Keratinocyte (primary cell): ENCODE measurements at regions not wholly inside any gene's neighbourhood (a gene's known extent, or its start where the extent isn't known, plus 50 kb on each side); places are given as distances from the start of the nearest gene placed in this dataset.

Experiments used
- DNase-seq: peaks from one replicate; pipeline ENCODE4 v3.0.0-alpha.2; 2011; ENCODE audit warnings: low read depth, missing footprints, low spot score
- FAIRE-seq: peaks from 2 replicates; lab custom pipeline; 2011; peaks lifted over from hg19 to GRCh38; lab: Jason Lieb, UNC
- H2AFZ ChIP-seq: 2 replicates; pipeline ENCODE4 v1.6.0; 2012; ENCODE audit warnings: low read length, control low read depth, inconsistent platforms; ENCODE audit not compliant: control insufficient read depth
- H3K27ac ChIP-seq: 2 replicates; pipeline ENCODE4 v1.5.1; 2011; ENCODE audit warnings: low read length; ENCODE audit not compliant: control insufficient read depth, insufficient read depth
- H3K27me3 ChIP-seq: 3 replicates; pipeline ENCODE4 v1.6.0; 2011; ENCODE audit warnings: low read length; ENCODE audit not compliant: control insufficient read depth, insufficient read depth; ENCODE audit errors: extremely low read depth
- H3K36me3 ChIP-seq, 2 experiments: 2 replicates in 1 of 2; 3 replicates in 1 of 2; pipeline ENCODE4 v1.5.1; 2011; ENCODE audit warnings: low read length in 2 of 2, mild to moderate bottlenecking in 1 of 2; ENCODE audit not compliant: control insufficient read depth in 2 of 2, insufficient read depth in 2 of 2; ENCODE audit errors: extremely low read depth in 1 of 2
- H3K4me1 ChIP-seq: 3 replicates; pipeline ENCODE4 v1.5.1; 2011; ENCODE audit warnings: low read length; ENCODE audit not compliant: control insufficient read depth, insufficient read depth; ENCODE audit errors: extremely low read depth
- H3K4me2 ChIP-seq: 3 replicates; pipeline ENCODE4 v1.6.0; 2011; ENCODE audit warnings: low read depth, low read length; ENCODE audit not compliant: control insufficient read depth, insufficient read depth; ENCODE audit errors: extremely low read depth
- H3K4me3 ChIP-seq, 3 experiments: fragments of 200-600 bp in 1 of 3; sonication (generic) in 1 of 3; 2 replicates in 2 of 3; 3 replicates in 1 of 3; pipeline ENCODE4 v1.5.1; 2011 to 2016; ENCODE audit warnings: low read length in 3 of 3, mild to moderate bottlenecking in 3 of 3, control low read depth in 2 of 3, inconsistent platforms in 1 of 3, low read depth in 1 of 3, mixed read lengths in 1 of 3, mixed run types in 1 of 3, moderate library complexity in 1 of 3; ENCODE audit not compliant: control insufficient read depth in 2 of 3, insufficient read depth in 2 of 3; ENCODE audit errors: extremely low read depth in 1 of 3
- H3K79me2 ChIP-seq: 2 replicates; pipeline ENCODE4 v1.6.0; 2012; ENCODE audit warnings: low read length; ENCODE audit not compliant: control insufficient read depth, insufficient read depth
- H3K9ac ChIP-seq: 3 replicates; pipeline ENCODE4 v1.6.0; 2011; ENCODE audit warnings: low read length; ENCODE audit not compliant: control insufficient read depth, insufficient read depth; ENCODE audit errors: extremely low read depth
- H3K9me1 ChIP-seq: 3 replicates; pipeline ENCODE4 v1.6.0; 2011; ENCODE audit warnings: low read length; ENCODE audit not compliant: control insufficient read depth, insufficient read depth; ENCODE audit errors: extremely low read depth
- H3K9me3 ChIP-seq: 2 replicates; pipeline ENCODE4 v1.5.1; 2012; ENCODE audit warnings: low read depth, low read length; ENCODE audit not compliant: control insufficient read depth
- H4K20me1 ChIP-seq: 3 replicates; pipeline ENCODE4 v1.6.0; 2011; ENCODE audit warnings: low read length; ENCODE audit not compliant: control insufficient read depth, insufficient read depth; ENCODE audit errors: extremely low read depth
- EZH2 ChIP-seq: IDR thresholded peaks from one replicate; pipeline ENCODE4 v1.6.1; 2012; ENCODE audit warnings: inconsistent platforms, mild to moderate bottlenecking, low read length, moderate library complexity
- dilution Hi-C: fragments of 300-500 bp; cut with MboI; formaldehyde crosslinking; loops from one replicate; pipeline ENCODE4 v1.7.0; 2020; ENCODE audit warnings: low sequenced_read_pairs; ENCODE audit not compliant: extremely low pct_ligation_motif_present
- TF ChIP-seq, protein P1 (sequence below), 3 experiments: IDR thresholded peaks in 1 of 3; conservative IDR thresholded peaks in 1 of 3; optimal IDR thresholded peaks in 1 of 3; 2 replicates in 2 of 3; 3 replicates in 1 of 3; pipeline versions ENCODE3 to v1.5.1; 2011; ENCODE audit warnings: low read length in 3 of 3, mild to moderate bottlenecking in 3 of 3, moderate library complexity in 2 of 3, control low read depth in 1 of 3, inconsistent platforms in 1 of 3; ENCODE audit not compliant: insufficient read depth in 2 of 3; ENCODE audit errors: extremely low read depth in 1 of 3

DNA sequence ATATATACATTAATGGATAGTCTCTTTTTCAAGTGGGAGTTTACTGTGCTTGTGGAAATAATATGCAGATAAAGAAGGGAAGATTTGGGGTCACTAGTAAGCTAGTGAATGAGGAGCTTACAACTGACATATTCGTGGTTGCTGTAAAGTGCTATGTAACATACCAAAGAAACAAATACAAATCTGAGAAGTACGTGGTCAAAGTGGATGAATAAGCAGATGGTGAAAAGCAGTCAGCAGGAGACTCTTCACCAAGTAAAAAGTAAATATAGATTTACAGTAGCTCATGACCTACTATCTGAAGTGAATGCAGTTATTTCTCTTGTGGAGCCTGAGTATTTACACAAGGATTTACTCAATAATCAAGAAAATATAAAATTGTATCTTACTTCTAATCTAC is 136.6 kb upstream of the ELAC2 start:
- no peaks in the 10 kb centered on the region for H4K20me1 ChIP-seq
- dilution Hi-C loops = no loop called here
- no peak for FAIRE-seq
- no peak overlapping the region for H3K4me3 ChIP-seq
- H3K9me1 ChIP-seq = no peaks in the 10 kb centered on the region
- no peaks in the 10 kb centered on the region for H3K27me3 ChIP-seq
- no peaks in the 10 kb centered on the region for H3K4me1 ChIP-seq
- no peak overlapping the region for H3K27ac ChIP-seq
- TF ChIP-seq, protein P1, sequence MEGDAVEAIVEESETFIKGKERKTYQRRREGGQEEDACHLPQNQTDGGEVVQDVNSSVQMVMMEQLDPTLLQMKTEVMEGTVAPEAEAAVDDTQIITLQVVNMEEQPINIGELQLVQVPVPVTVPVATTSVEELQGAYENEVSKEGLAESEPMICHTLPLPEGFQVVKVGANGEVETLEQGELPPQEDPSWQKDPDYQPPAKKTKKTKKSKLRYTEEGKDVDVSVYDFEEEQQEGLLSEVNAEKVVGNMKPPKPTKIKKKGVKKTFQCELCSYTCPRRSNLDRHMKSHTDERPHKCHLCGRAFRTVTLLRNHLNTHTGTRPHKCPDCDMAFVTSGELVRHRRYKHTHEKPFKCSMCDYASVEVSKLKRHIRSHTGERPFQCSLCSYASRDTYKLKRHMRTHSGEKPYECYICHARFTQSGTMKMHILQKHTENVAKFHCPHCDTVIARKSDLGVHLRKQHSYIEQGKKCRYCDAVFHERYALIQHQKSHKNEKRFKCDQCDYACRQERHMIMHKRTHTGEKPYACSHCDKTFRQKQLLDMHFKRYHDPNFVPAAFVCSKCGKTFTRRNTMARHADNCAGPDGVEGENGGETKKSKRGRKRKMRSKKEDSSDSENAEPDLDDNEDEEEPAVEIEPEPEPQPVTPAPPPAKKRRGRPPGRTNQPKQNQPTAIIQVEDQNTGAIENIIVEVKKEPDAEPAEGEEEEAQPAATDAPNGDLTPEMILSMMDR (optimal IDR thresholded peaks at IDR 0.05 in 1 of 3, IDR thresholded peaks at IDR 0.05 in 1 of 3, conservative IDR thresholded peaks at IDR 0.05 in 1 of 3; ENCODE audit: extremely low read depth in 1 of 3, insufficient read depth in 2 of 3, low read length in 3 of 3) = no peak
- TF ChIP-seq EZH2 = no peak
- H3K9ac ChIP-seq = no peak overlapping the region
- no peak overlapping the region for H2AFZ ChIP-seq
- no peak for DNase-seq
- H3K79me2 ChIP-seq = no peaks in the 10 kb centered on the region
- no peaks in the 10 kb centered on the region for H3K36me3 ChIP-seq
- no peaks in the 10 kb centered on the region for H3K9me3 ChIP-seq
- no peak overlapping the region for H3K4me2 ChIP-seq

GRCh38 chr17:13153036-13153435 is 135.2 kb upstream of the ELAC2 start:
- H2AFZ ChIP-seq = peak overlapping the region; percentile 68
- dilution Hi-C loops = no loop called here
- H3K79me2 ChIP-seq = no peaks in the 10 kb centered on the region
- no peak for TF ChIP-seq EZH2
- TF ChIP-seq, protein P1 (optimal IDR thresholded peaks at IDR 0.05 in 1 of 3, IDR thresholded peaks at IDR 0.05 in 1 of 3, conservative IDR thresholded peaks at IDR 0.05 in 1 of 3; ENCODE audit: extremely low read depth in 1 of 3, insufficient read depth in 2 of 3, low read length in 3 of 3) = no peak
- no peaks in the 10 kb centered on the region for H3K9me1 ChIP-seq
- no peak overlapping the region for H3K4me3 ChIP-seq
- H4K20me1 ChIP-seq = no peaks in the 10 kb centered on the region
- no peak overlapping the region for H3K4me2 ChIP-seq
- no peak for DNase-seq
- no peaks in the 10 kb centered on the region for H3K36me3 ChIP-seq
- H3K9ac ChIP-seq = no peak overlapping the region
- no peaks in the 10 kb centered on the region for H3K4me1 ChIP-seq
- H3K27ac ChIP-seq = peak overlapping the region; percentile 3
- no peak for FAIRE-seq
- H3K27me3 ChIP-seq = no peaks in the 10 kb centered on the region
- H3K9me3 ChIP-seq = no peaks in the 10 kb centered on the region
